ENCODE measurements at regions not wholly inside any gene's neighbourhood (a gene's known extent, or its start where the extent isn't known, plus 50 kb on each side); places are given as distances from the start of the nearest gene placed in this dataset.

DNA sequence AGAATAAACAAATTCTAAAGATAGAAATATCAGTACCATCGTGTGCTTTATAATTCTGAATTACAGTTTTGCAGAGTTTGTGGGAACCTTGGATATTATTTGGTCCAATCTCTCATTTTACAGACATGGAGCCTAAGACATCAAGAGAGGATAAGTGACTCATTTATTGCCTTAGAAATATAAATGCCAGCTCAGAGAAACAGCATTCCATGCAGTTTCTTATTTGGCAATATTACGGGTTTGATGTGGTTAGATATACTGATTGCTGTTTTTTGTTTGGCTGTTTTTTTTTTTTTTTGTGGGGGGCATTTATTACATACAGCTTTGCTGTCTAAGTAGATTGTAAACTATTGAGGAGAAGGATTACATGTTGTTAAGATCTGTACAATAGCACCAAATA, 1241.1 kb upstream of the LRRTM1 start:
- TF ChIP-seq PAX5 (IDR thresholded peaks at IDR 0.05; ENCODE audit: borderline replicate concordance, low read depth, low read length) (no peak), EZH2 (IDR thresholded peaks at IDR 0.05; ENCODE audit: borderline replicate concordance, control insufficient read depth, low read depth, low read length) (no peak), RBBP5 (conservative IDR thresholded peaks at IDR 0.05) (no peak), NR2C2 (IDR thresholded peaks at IDR 0.05; ENCODE audit: borderline replicate concordance, control insufficient read depth, insufficient read length, low read depth) (no peak), NR2F1 (conservative IDR thresholded peaks at IDR 0.05) (no peak)
- TF ChIP-seq, protein P1, sequence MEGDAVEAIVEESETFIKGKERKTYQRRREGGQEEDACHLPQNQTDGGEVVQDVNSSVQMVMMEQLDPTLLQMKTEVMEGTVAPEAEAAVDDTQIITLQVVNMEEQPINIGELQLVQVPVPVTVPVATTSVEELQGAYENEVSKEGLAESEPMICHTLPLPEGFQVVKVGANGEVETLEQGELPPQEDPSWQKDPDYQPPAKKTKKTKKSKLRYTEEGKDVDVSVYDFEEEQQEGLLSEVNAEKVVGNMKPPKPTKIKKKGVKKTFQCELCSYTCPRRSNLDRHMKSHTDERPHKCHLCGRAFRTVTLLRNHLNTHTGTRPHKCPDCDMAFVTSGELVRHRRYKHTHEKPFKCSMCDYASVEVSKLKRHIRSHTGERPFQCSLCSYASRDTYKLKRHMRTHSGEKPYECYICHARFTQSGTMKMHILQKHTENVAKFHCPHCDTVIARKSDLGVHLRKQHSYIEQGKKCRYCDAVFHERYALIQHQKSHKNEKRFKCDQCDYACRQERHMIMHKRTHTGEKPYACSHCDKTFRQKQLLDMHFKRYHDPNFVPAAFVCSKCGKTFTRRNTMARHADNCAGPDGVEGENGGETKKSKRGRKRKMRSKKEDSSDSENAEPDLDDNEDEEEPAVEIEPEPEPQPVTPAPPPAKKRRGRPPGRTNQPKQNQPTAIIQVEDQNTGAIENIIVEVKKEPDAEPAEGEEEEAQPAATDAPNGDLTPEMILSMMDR (IDR thresholded peaks at IDR 0.05 in 2 of 3, conservative IDR thresholded peaks at IDR 0.05 in 1 of 3; ENCODE audit: control insufficient read depth in 2 of 3, extremely low read depth in 1 of 3, insufficient read depth in 1 of 3, low read depth in 3 of 3, low read length in 3 of 3): no peak
